Lung (tissue), 11 donors: ENCODE measurements at regions not wholly inside any gene's neighbourhood (a gene's known extent, or its start where the extent isn't known, plus 50 kb on each side); places are given as distances from the start of the nearest gene placed in this dataset.

Experiments
- ATAC-seq: fragments of 200-7000 bp; cut with Tn5 transposase; one replicate; pipeline ENCODE4 v1.9.1; 2020; ENCODE audit warnings: moderate number of reproducible peaks; ENCODE audit not compliant: insufficient read depth, low FRiP score
- DNase-seq, 3 donors: peaks; one replicate each; pipeline ENCODE4 v3.0.0-alpha.2; 2013 to 2017
- H3K27ac ChIP-seq, 2 donors: one replicate each; pipeline ENCODE4 v1.5.1; 2013; ENCODE audit warnings: mild to moderate bottlenecking in 2 of 2, moderate library complexity in 2 of 2, control low read depth in 1 of 2, inconsistent platforms in 1 of 2, low read depth in 1 of 2, low read length in 1 of 2
- H3K27me3 ChIP-seq, 3 donors: one replicate each; pipeline ENCODE4 v1.5.1; 2013; ENCODE audit warnings: low read length in 2 of 3; ENCODE audit not compliant: control insufficient read depth in 3 of 3, insufficient read depth in 3 of 3
- H3K36me3 ChIP-seq, 4 donors: one replicate each; pipeline ENCODE4 v1.5.1; 2013; ENCODE audit warnings: low read length in 4 of 4, mild to moderate bottlenecking in 1 of 4, moderate library complexity in 1 of 4; ENCODE audit not compliant: control insufficient read depth in 4 of 4, insufficient read depth in 4 of 4
- H3K4me1 ChIP-seq, 5 donors: one replicate each; pipeline ENCODE4 v1.5.1; 2013; ENCODE audit warnings: low read length in 5 of 5, mild to moderate bottlenecking in 2 of 5, moderate library complexity in 1 of 5; ENCODE audit not compliant: control insufficient read depth in 5 of 5, insufficient read depth in 5 of 5
- H3K4me3 ChIP-seq: one replicate; pipeline ENCODE4 v1.5.1; 2013; ENCODE audit warnings: mild to moderate bottlenecking, control low read depth, moderate library complexity
- H3K9ac ChIP-seq, 2 donors: one replicate each; pipeline ENCODE4 v1.5.1; 2013; ENCODE audit warnings: low read length in 2 of 2, control low read depth in 1 of 2; ENCODE audit not compliant: insufficient read depth in 1 of 2
- H3K9me3 ChIP-seq, 4 donors: one replicate each; pipeline ENCODE4 v1.5.1; 2013; ENCODE audit warnings: low read length in 3 of 4, mild to moderate bottlenecking in 1 of 4, moderate library complexity in 1 of 4; ENCODE audit not compliant: control insufficient read depth in 4 of 4, insufficient read depth in 3 of 4
- WGBS, 2 donors: extraction: QIAGEN DNeasy Blood & Tissue Kit; methylation state at CpG; one replicate each; pipeline ENCODE4 v1.1.7; 2013; 5-methylcytosine and 5-hydroxymethylcytosine counted together
- TF ChIP-seq, protein P1 (sequence below): IDR thresholded peaks from 2 replicates; pipeline ENCODE4 v1.5.1; 2012; ENCODE audit warnings: mild to moderate bottlenecking; ENCODE audit errors: control extremely low read depth, extremely low read depth
- donor health status: control.
- donor health status: control.
- donor health status: Bipolar disorder and iron deficiency.
- donor health status: healthy.
- donor health status: DM: yes; HTN: yes; CAD: no.

DNA sequence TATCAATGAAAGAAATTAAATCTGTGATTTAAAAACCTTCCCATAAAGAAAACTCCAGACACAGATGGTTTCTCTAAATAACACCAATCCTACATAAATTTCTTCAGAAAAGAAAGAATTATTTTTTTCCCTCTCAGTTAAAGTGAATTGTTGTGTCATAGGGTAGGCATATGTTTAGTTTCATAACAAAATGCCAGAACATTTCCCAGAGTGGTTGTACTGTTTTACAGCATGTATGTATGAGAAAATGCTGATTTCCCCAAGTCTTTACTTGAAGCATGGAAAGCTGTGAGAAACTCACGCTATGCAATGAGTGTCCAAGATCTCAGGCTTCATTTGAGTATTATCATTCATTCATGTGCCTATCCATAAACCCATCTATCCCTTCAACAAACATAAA, 582.5 kb downstream of the ELAVL2 start:
- WGBS, 2 donors, result 78 to 87% methylated on average over 1 of the region's 1 CpG
- Histone ChIP-seq H3K36me3 (no peaks in the 10 kb centered on the region), H3K9ac (no peak overlapping the region)

DNA sequence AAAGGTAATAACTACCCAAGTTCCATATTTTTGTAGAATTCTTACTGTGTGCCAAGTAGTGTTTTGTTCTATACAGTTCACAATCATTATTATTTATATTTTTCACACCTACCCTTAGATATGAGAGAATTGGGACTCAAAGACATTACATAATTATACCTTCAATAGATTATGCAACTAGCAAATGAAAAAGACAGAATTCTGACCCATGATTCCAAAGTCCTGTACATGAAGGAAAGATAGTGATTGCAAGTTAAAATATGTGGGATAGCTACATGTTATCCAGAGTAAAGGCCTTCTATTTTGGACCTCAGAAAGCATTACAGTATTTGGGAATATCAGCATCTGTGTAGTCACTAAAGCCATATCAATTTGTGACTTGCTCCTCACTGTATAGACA, 581.0 kb downstream of the ELAVL2 start:
- Histone ChIP-seq H3K4me3 (no peak overlapping the region), H3K27me3 (no peaks in the 10 kb centered on the region), H3K9ac (no peak overlapping the region), H3K9me3 (peaks cover 0 to 2% (median 0%) of the 10 kb centered on the region in 4 donors), H3K36me3 (no peaks in the 10 kb centered on the region), H3K27ac (no peak overlapping the region), H3K4me1 (no peaks in the 10 kb centered on the region)
- ATAC-seq, result no peak
- TF ChIP-seq, protein P1, sequence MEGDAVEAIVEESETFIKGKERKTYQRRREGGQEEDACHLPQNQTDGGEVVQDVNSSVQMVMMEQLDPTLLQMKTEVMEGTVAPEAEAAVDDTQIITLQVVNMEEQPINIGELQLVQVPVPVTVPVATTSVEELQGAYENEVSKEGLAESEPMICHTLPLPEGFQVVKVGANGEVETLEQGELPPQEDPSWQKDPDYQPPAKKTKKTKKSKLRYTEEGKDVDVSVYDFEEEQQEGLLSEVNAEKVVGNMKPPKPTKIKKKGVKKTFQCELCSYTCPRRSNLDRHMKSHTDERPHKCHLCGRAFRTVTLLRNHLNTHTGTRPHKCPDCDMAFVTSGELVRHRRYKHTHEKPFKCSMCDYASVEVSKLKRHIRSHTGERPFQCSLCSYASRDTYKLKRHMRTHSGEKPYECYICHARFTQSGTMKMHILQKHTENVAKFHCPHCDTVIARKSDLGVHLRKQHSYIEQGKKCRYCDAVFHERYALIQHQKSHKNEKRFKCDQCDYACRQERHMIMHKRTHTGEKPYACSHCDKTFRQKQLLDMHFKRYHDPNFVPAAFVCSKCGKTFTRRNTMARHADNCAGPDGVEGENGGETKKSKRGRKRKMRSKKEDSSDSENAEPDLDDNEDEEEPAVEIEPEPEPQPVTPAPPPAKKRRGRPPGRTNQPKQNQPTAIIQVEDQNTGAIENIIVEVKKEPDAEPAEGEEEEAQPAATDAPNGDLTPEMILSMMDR, result no peak
- no peak for DNase-seq

More for the DNA sequence above, 582.5 kb downstream of the ELAVL2 start:
- H3K27ac ChIP-seq, result no peak overlapping the region
- ATAC-seq (no peak), DNase-seq (no peak)
- no peaks in the 10 kb centered on the region for H3K4me1 ChIP-seq
- TF ChIP-seq, protein P1, result no peak
- no peak overlapping the region for H3K4me3 ChIP-seq
- H3K9me3 ChIP-seq, result peaks cover 0 to 2% (median 0%) of the 10 kb centered on the region in 4 donors
- H3K27me3 ChIP-seq, result no peaks in the 10 kb centered on the region

DNA sequence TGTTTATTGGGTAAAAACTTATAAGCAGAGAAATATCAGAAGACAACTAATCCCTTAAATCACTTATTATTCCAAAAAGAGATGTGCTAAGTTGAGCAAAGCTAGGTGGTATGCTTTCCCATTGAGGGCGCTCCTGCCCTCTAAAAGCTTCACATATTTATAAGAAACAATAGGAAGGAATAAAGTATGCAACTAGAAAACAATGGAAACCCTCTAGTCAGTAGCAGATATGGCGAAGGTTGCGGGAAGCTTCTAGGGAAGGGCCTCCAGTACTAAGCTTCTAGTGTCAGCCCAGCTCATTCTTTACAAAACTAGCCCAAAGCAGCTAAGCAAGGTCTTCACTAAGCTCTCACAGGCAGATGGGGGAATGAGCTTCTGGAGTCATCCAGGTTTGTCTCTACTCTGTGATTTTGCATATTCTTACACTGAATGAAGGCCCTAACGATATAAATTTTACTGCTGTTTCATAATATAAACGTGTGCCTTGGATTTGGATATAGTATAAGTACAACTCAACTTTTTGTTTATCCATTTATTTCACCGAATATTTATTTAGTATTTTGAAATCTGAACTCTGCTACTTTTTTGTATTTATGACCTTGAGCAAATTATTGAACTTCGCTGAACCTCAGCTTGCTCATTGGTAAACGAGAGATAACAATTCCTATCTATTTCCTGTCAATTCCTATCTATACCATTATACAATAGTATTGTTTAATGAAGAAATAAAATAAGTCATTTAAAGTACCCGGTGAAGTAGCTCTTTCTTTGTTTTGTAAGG, 571.4 kb downstream of the ELAVL2 start:
- 68 to 73% methylated on average over 9 of the region's 9 CpGs for WGBS, 2 donors
- H3K36me3 ChIP-seq, result no peaks in the 10 kb centered on the region
- no peak for DNase-seq
- H3K4me3 ChIP-seq, result no peak overlapping the region
- TF ChIP-seq, protein P1, result no peak
- no peaks in the 10 kb centered on the region for H3K9me3 ChIP-seq
- no peak overlapping the region for H3K27ac ChIP-seq
- ATAC-seq, result no peak
- no peak overlapping the region for H3K9ac ChIP-seq
- no peaks in the 10 kb centered on the region for H3K4me1 ChIP-seq
- no peaks in the 10 kb centered on the region for H3K27me3 ChIP-seq

DNA sequence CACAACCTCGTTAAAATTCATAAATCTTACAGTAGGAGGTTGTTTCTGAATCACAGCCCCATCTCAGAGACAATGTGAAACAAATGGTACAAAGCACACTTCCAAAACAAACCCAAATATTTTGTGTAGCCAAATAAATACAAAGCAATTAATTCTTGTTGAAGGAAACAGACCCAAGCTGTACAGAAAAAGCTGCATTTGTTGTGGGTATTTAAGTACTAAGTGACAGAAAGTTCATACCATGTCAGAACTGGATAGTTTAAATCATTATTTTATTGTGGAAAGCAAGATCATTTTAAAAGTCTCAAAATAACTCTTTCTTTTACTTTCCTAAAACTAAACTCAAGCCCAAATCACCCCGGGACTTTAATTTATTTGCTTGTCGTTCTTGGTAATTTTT, 570.7 kb downstream of the ELAVL2 start:
- TF ChIP-seq, protein P1, result no peak
- WGBS, 2 donors, result 58 to 59% methylated on average over 3 of the region's 3 CpGs

More for the DNA sequence above, 570.7 kb downstream of the ELAVL2 start:
- ATAC-seq, result no peak
- Histone ChIP-seq H3K36me3 (no peaks in the 10 kb centered on the region), H3K9ac (no peak overlapping the region), H3K27ac (no peak overlapping the region), H3K27me3 (no peaks in the 10 kb centered on the region), H3K9me3 (no peaks in the 10 kb centered on the region), H3K4me3 (no peak overlapping the region), H3K4me1 (no peaks in the 10 kb centered on the region)
- DNase-seq, result no peak
